AG08396 (cell line): ENCODE measurements at regions not wholly inside any gene's neighbourhood (a gene's known extent, or its start where the extent isn't known, plus 50 kb on each side); places are given as distances from the start of the nearest gene placed in this dataset.
"Not testable (repeated sequence)": the region's sequence is repeated elsewhere in the genome, so short reads cannot be mapped to it uniquely, and the experiment has no call there.

Experiments used
- DNase-seq: peaks from one replicate; pipeline ENCODE4 v3.0.0; 2012; ENCODE audit warnings: low spot score, mixed read lengths

DNA sequence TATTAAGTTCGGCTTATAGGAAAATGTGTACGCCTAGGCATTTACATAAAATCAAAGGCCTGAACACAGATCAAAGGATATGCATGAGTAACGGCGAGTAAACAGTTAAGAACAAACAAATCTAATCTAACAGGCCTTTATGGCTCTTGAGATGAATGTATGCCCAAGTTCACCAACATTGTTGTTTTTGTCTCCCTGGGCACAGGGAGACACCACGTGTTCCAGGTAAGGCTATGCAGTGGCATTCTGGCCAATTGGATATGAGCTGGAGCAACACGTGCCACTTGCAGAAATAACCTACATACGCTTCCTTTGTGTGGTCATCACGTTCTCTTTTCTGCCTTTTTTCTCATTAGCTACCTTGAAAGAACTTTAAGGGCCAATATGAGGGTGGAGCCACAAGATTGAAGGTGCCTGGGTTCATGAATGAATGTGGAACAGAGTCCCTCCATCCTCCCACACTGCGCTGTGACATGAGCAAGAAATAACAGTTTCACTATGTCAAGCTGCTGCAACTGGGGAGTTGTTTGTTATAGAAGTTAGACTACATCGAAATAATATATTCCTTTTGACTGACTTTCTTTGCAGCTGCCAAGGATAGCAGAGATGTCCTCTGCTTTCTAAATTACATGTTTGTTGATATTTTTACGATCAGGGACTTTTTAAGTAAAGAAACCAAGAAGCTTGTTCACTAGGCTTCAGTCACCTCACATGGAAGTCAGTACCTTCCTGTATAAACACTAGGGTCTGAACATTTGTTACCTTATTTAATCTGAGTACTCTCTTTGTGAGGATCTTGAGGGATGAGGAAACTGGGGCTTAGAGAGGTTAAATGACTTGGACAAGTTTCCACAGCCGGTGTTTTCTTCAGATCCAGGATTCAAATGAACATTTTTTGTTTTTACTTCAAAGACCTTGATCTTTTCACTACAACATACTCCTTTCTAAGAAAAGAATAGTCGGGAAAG lies 427.5 kb upstream of the TBL1XR1 start:
- DNase-seq, result no peak

DNA sequence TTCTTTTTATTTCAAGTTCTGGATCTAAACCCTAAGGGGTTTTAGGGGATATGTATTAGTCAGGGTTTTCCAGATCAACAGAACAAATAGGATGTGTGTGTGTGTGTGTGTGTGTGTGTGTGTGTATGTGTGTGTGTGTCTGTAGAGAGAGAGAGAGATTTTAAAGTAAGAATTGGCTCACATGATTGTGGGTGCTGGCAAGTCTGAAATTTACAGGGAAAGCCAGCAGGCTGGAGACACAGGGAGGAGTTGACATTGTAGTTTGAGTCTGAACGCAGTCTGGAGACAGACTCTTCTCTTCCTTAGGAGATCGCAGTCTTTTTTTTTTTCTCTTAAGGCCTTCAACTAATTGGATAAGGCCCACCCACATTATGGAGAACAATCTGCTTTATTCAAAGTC lies 428.8 kb upstream of the TBL1XR1 start:
- DNase-seq, result no peak

DNA sequence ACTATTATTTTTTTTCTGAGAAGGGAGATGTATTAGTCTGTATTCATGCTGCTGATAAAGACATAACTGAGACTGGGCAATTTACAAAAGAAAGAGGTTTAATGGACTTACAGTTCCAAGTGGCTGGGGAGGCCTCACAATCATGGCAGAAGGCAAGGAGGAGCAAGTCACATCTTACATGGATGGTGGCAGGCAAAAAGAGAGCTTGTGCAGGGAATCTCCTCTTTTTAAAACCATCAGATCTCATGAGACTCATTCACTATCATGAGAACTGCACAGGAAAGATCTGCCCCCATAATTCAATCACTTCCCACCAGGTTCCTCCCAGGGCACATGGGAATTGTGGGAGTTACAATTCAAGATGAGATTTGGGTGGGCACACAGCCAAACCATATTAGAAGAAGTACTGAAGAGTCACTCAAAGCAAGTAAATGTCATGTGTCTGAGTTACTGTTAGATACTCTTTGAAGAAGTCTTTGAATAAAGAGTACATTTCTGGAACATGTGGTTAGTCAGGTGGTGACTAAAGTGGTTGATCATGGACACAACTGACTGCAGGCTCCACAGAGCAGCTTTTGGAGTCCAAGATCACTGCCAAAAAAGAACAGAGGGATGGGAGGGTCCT lies 430.9 kb upstream of the TBL1XR1 start:
- not testable (repeated sequence) for DNase-seq

DNA sequence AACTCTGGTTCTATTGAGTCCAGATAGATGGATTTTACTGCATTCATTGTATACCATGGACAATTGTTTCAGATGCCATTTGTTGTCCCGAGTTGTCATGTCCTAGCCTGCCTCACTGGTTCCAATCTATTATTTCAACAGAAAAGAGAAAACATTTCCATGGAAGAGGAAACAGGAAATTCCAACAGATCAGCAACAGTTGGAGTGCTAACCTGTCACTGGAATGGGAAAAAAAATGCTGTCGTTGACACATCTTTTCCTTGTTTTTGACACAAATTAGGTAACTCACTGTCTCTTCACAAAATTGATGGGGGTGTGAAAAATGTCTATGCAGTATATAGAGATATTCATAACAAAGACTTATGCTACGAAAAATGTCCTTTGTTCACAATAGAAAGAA lies 432.0 kb upstream of the TBL1XR1 start:
- no peak for DNase-seq

DNA sequence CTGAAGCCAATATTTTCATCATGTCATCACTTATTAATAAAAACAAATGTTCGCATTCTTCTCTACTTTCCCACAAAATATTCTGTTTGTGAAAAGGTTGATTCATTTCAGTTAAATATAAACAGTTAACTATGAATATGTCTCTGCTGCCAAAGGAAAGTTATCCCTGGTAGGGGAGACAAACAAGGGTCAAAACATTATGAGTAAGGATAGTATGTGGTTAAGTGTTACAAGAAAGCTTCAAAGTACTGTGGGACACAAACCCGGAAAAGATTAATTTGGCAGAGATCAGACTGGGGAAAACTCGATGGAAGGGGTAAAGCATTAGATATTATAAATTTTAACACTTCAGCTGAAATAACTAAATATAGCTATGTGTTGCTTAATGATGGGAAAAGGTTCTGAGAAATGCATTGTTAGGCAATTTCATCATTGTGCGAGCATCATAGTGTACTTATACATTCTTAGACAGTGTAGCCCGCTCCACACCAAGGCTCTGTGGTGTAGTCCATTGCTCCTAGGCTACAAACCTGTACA lies 436.5 kb upstream of the TBL1XR1 start:
- peak; percentile 29 for DNase-seq

DNA sequence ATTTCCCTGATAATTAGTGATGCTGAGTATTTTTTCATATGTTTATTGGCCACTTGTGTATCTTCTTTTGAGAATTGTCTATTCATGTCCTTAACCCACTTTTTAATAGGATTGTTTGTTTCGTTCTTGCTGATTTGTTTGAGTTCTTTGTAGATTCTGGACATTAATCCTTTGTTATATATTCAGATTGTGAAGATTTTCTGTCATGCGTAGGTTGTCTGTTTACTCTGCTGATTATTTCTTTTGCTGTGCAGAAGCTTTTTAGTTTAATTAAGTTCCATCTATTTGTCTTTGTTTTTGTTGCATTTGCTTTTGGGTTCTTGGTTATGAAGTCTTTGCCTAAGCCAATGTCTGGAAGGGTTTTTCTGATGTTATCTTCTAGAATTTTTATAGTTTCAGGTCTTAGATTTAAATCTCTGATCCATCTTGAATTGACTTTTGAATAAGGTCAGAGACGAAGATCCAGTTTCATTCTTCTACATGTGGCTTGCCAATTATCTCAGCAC lies 438.4 kb upstream of the TBL1XR1 start:
- DNase-seq, result not testable (repeated sequence)

DNA sequence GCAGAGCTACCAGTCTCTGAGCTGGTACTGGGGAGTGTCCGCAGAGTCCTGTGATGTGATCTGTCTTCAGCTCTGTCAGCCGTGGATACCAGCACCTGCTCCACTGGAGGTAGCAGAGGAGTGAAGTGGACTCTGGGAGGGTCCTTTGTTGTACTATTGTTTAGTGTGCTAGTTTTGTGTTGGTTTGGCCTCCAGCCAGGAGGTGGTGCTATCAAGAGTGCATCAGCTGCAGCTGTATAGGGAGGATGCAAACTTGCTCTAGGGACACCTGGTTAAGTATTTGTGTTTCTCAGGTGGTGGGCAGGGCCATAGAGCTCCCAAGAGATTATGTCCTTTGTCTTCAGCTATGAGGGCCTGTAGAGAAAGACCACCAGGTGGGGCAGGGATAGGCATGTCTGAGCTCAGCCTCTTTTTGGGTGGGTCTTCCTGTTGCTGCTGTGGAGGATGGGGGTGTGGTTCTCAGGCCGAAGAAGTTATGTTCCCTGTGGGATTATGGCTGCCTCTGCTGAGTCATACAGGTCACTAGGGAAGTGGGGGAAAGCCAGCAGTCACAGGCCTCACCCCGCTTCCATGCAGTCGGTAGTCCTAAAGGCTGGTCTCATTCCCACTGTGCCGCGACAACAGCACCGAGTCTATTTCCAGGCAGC lies 443.2 kb upstream of the TBL1XR1 start:
- DNase-seq, result no peak

DNA sequence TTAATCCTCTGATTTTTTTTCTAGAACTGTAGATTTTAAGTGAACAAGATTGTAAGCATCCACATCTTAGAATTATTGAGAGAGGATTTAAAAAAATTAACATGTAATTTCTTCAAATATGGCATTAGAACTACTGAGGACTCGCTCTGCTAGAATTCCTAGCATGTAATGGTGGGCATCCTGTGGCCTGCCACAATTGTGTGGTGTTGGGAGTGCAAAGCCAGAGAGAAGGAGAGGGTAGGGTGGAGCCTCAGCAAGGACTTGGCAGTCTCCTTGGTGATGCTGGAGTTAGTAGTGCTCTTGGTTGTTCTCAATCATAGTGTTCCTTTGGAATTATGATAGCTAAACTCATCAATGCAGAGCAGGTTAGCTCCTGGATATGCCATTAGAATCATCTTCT lies 443.9 kb upstream of the TBL1XR1 start:
- no peak for DNase-seq

DNA sequence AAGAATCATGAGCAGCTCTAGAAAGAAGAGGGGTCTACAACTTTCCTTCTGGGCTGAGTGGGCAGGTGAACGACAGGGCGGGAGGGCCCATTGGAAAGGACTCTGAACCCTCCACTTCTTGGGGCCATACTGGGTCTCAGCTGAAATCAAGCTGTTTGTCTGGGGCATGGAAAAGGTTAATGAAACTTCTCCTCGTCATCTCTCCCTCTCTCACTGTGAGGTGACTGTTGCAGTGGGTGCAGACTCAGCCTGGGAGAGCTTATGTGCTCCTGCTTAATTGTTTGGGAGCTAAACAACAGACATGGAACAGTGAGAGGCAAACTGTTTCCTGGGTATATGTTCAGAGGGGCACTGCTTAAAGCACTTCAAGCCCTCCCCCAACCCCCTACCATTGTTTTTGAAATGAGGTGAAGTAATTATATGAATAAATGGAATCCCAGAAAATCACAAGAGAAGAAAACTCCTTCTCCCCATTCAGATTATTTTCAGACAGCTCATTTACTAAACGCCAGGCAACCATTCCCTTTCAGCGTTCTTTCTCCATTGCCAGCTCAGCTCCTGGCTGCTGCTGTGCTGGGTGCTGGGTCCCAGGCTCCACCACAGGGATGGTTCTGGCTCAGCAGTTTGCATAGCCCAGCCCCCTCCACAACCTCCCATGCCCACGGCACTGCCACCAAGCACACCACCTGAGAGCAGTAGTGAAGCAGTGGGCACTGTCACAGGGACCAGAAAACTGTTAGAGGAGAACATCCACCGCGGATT lies 444.9 kb upstream of the TBL1XR1 start:
- DNase-seq, result no peak

DNA sequence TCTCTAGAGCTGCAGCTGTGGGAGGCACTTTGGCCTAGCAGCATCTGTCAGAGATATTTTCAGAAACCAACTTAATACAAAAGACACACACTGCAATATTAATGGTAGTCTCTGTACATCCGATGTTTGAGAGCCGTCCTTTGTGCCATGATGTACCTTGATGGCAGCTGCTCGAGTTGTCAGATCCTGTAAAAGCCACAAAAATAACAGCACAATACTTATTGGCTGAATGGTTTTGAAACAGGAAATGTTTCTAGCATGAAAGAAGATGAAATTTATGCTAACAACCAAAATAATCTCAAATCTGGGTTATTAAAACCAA lies 445.5 kb upstream of the TBL1XR1 start:
- no peak for DNase-seq

DNA sequence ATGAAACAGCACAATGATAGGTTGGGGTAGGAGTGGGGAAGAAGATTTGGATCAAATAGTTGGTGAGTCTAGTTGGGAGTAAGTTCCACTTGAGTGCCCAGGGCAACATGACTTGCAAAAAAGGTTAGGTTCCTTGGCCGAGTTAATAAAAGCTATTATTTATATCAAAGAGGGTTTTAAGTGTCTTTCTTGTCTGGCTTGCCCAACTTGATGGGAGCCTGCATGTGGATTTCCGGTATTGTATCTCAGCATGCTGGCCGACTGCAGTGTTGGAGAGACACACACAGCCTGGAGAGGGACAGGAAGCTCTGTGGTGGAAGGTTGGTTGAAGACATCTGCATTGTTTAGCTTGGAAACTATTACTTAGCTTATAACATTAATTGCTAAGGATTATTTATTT lies 449.5 kb upstream of the TBL1XR1 start:
- no peak for DNase-seq

DNA sequence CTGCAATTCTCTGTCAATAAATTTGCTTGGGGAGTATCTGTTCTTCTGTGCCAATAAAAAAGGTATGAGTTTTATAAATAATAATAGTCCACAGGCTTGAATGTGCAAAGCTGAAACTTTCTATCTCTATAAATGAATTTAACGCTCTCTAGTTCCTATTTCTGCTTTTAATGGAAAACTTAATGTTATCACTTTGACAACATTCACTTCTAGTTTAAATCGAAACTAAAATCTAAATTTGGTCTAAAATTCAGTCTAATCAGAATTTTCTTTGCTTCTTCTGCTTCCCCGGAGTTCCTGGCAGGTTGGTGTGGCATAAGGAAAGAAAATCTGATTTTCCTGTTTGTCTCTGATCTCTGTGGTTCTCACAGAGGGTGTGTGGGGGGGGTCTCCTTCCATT lies 450.1 kb upstream of the TBL1XR1 start:
- no peak for DNase-seq

DNA sequence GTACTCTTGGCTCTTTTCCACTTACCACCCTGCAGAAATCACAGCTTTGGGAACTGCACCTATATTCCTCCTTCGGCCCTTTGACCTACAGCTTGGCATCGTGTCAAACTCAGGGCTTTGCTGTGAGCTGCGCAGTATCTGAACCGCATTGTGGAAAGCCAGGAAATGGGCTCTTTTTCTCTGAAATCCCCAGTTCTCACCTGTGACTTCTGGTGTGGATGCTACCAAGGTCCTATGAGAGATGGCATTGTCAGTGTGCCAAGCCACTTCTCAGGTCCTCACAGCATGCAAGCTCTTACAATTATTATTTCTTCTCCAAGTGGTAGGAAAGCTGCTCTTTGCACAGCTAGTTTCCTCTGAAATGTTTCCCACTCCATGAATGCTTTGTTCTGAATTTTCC lies 450.6 kb upstream of the TBL1XR1 start:
- DNase-seq, result no peak

DNA sequence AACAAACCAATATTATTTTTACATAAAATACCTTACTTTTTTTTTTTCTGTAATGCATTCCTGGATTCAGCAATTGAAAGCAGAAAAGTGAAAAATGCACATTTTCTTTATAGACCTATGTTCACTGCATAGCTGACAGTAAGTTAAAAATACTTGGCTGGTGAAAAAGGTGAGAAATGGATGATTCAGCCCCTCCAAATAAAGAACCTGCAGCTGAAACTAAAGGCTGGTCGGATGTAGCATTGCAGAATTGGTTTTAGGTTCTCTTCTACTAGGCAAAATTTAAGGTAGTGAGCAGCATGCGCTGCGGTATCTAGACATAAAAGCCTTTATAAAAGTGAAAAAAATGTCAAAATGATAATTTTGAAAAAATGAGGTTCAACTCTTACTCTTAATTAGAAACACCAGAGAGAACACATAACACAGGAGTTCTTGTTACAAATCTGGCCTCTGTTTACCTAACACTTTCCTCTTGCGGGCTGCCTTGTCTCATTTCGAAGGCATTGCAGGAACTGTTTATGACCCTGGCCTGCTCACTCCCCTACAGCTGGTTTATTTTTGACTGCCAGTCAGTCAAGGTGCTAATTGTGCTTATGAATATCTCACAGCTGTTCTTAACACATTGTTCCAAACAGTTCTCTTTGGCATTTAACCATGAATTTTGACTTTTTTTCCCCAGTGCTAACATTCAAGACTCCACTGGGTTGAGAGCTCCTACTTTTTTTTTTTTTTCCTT lies 455.4 kb upstream of the TBL1XR1 start:
- DNase-seq, result no peak

DNA sequence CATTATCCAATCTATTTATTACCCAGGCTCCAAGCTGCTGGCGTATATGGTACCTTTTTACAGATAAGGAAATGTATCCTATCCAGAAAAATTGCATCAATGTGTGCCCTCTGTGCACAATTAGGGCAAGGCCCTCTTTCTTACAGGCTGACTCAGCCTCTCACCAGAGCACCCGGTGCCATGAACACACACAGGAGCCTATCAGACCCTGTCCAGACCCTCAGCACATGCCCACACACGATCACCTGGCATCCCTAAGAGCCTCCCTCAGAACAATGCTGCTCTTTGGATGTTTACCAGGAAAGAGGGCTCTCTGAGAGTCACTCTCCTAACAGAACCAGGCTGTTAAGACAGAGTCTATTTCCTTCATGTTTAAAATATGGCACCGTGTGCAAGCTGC lies 460.0 kb upstream of the TBL1XR1 start:
- DNase-seq, result no peak

DNA sequence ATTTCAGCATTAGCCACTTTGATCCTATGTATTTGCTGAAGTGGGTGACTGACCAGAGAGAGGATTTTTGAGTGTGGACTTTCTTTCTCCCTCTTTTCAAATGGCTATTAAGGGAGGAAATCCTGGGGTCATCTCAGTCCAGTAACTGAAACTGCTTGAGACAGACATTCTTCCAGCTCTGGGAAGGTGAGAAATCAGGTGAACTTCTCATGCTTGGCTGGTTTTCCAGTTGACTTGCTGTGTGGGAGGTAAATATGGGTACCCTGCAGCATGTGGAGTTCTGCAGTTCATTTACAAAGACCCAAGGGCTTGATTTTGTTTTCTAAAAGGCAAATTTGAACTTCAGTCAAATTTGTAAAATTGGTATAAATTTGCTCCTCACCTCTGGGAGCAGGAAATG lies 461.1 kb upstream of the TBL1XR1 start:
- DNase-seq, result no peak

DNA sequence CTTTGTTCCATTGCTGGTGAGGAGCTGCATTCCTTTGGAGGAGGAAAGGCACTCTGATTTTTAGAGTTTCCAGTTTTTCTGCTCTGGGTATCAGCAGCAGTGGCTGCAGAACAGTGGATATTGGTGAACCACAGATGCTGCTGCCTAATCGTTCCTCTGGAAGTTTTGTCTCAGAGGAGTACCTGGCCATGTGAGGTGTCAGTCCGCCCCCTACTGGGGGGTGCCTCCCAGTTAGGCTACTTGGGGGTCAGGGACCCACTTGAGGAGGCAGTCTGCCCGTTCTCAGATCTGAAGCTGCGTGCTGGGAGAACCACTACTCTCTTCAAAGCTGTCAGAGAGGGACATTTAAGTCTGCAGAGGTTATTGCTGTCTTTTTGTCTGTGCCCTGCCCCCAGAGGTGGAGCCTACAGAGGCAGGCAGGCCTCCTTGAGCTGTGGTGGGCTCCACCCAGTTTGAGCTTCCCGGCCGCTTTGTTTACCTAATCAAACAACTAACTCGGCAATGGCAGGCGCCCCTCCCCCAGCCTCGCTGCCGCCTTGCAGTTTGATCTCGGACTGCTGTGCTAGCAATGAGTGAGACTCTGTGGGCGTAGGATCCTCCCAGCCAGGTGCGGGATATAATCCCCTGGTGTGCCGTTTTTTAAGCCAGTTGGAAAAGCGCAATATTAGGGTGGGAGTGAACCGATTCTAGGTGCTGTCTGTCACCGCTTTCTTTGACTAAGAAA lies 467.3 kb upstream of the TBL1XR1 start:
- not testable (repeated sequence) for DNase-seq

DNA sequence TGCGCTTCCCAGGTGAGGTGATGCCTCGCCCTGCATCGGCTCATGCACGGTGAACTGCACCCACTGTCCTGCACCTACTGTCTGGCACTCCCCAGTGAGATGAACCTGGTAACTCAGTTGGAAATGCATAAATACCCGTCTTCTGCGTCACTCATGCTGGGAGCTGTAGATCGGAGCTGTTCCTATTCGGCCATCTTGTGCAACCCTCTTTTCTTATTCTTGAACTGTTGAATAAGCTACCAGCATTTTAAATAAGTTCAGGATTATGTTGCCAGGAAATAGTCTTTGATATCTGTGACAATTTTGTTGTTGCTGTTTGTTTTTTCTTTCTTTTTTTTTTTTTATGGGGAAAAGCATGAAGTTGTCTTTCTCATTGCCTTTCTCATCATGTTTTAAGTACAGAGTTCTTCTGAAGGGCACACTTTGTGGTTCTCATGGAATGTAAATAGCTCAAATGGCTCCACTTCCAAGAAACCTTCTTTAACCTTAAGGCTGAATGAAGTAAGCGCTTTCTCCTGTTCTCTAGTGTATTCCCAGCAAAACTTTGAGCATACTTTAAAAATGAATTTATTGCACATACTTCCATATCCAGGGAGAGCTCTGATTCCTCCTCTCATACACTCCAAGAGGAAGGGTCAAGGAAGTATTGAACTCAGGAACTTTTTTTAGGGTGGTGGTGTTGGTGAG lies 468.0 kb upstream of the TBL1XR1 start:
- no peak for DNase-seq

DNA sequence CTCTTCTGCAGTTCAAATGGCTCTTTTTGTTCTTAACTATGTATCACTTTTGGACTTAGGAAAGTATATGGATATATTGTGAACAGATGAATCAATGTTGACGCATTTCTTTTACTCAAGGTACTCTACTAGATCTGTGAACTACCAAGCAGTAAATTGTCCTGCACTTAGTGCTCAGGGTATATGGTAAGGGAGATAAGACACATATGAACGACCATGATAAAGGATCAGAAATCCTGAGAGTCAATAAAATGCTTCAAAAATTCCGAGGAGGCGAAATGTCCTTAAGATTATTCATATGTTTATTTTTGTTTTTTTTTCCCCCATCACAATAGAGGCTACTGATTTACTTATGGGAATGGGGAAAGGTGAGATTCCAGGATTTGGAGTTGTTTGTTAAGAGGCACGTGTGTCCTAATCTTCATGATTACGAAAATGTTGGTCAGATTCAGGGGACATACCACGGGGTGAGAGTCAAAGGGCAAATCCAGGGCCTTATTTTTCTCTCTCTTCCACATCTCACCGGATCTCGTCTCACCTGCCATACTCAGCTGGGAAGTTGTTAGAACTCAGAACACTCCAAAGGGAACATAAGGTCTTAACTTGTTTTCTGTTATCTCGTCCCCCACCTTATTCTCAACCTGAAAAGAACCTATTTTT lies 475.1 kb upstream of the TBL1XR1 start:
- no peak for DNase-seq
